ENCODE measurements at regions not wholly inside any gene's neighbourhood (a gene's known extent, or its start where the extent isn't known, plus 50 kb on each side); places are given as distances from the start of the nearest gene placed in this dataset.

DNA sequence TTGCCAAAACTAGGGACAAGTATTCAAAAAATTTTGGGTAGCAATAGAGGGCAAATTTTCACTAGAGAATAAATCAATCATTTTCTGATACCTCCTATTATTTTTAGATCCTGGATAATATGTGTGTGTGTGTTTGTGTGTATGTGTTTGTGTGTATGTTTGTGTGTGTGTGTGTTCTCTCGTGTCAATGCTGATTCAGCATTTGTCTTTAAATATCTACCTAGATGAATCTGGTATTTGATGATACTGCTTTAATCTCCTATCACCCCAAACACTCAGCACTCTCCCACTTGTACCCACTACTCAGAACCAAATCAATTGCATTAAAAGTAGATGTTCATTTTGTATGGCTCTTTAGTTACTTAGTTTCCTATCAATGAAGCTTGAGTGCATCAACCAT lies 101.3 kb upstream of the NPFFR2 start:
- no peak overlapping the region for H3K27ac ChIP-seq (ENCODE audit: low read length)
- no peaks in the 10 kb centered on the region for H3K4me1 ChIP-seq (ENCODE audit: control insufficient read depth, insufficient read depth, low read length)
- DNase-seq, result no peak
- H3K27me3 ChIP-seq (ENCODE audit: control insufficient read depth, insufficient read depth, low read length), result no peaks in the 10 kb centered on the region
- no CpG with 5 or more reads among the region's 1 CpG for WGBS (ENCODE audit: insufficient coverage, low lambda C conversion rate)
- no peaks in the 10 kb centered on the region for H3K36me3 ChIP-seq (ENCODE audit: control insufficient read depth, insufficient read depth, low read length)
- no peak overlapping the region for H3K4me3 ChIP-seq (ENCODE audit: low read length)
- no peaks in the 10 kb centered on the region for H3K9me3 ChIP-seq (ENCODE audit: control insufficient read depth, low read depth, low read length)

DNA sequence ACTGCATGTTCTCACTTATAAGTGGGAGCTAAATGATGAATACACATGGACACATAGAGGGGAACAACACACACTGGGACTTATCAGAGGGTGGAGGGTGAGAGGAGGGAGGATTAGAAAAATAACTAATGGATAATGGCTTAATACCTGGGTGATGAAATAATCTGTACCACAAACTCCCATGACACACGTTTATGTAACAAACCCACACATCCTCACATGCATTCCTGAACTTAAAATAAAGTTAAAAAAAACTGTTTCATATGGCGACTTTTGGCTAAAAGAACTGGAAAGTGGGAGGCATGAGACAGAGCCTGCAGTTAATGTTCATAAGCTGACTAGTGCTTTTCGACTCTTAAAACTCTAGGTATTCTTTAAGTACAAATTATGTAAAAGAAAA lies 98.9 kb upstream of the NPFFR2 start:
- no peaks in the 10 kb centered on the region for H3K36me3 ChIP-seq (ENCODE audit: control insufficient read depth, insufficient read depth, low read length)
- H3K27me3 ChIP-seq (ENCODE audit: control insufficient read depth, insufficient read depth, low read length), result no peaks in the 10 kb centered on the region
- no peak for DNase-seq
- no peak overlapping the region for H3K27ac ChIP-seq (ENCODE audit: low read length)
- H3K4me3 ChIP-seq (ENCODE audit: low read length), result no peak overlapping the region
- H3K4me1 ChIP-seq (ENCODE audit: control insufficient read depth, insufficient read depth, low read length), result no peaks in the 10 kb centered on the region
- 81% methylated on average over 2 of the region's 3 CpGs for whole genome bisulfite sequencing (ENCODE audit: insufficient coverage, low lambda C conversion rate)
- no peaks in the 10 kb centered on the region for H3K9me3 ChIP-seq (ENCODE audit: control insufficient read depth, low read depth, low read length)

DNA sequence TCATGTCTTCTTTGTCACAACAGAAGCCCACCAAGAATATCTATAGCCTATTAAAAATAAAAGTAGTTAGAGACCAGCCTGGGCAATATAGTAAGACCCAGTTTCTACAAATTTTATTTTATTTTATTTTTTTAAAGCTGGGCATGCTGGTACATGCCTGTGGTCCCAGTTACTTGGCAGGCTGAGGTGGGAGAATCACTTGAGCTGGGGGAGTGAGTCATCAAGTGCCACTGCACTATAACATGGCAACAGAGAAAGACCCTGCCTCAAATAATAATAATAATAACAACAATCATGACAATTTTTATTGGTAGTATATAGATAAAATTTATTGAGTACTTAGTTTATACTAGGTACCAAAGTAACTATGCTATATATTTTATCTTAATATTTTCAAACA lies 93.0 kb upstream of the NPFFR2 start:
- H3K27ac ChIP-seq (ENCODE audit: low read length), result no peak overlapping the region
- H3K4me3 ChIP-seq (ENCODE audit: low read length), result no peak overlapping the region
- DNase-seq, result no peak
- no peaks in the 10 kb centered on the region for H3K9me3 ChIP-seq (ENCODE audit: control insufficient read depth, low read depth, low read length)
- no peaks in the 10 kb centered on the region for H3K27me3 ChIP-seq (ENCODE audit: control insufficient read depth, insufficient read depth, low read length)
- H3K4me1 ChIP-seq (ENCODE audit: control insufficient read depth, insufficient read depth, low read length), result no peaks in the 10 kb centered on the region
- H3K36me3 ChIP-seq (ENCODE audit: control insufficient read depth, insufficient read depth, low read length), result no peaks in the 10 kb centered on the region

DNA sequence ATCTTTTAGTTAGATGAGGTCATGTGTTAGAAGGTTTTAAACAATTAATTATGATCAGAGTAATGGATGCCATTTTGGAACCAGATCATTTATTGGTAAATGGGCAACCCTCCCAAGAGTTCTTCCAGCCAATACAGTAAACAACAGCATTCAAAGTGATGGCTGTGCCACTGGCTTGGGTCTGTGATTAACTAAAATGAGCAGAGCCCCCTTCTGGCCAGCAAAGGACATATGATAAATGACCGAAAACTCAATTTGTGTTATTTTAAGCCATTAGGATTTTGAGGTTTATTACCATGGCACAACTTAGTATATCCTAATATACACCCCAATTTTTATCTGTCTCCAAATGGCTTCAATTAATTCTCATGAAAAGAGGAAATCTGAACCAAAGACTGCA lies 90.8 kb upstream of the NPFFR2 start:
- H3K4me1 ChIP-seq (ENCODE audit: control insufficient read depth, insufficient read depth, low read length), result no peaks in the 10 kb centered on the region
- DNase-seq, result peak; percentile 11 to 16
- H3K9me3 ChIP-seq (ENCODE audit: control insufficient read depth, low read depth, low read length), result peaks cover 4% of the 10 kb centered on the region
- WGBS (ENCODE audit: insufficient coverage, low lambda C conversion rate), result no CpG with 5 or more reads among the region's 1 CpG
- no peaks in the 10 kb centered on the region for H3K36me3 ChIP-seq (ENCODE audit: control insufficient read depth, insufficient read depth, low read length)
- no peak overlapping the region for H3K4me3 ChIP-seq (ENCODE audit: low read length)
- H3K27ac ChIP-seq (ENCODE audit: low read length), result no peak overlapping the region
- H3K27me3 ChIP-seq (ENCODE audit: control insufficient read depth, insufficient read depth, low read length), result no peaks in the 10 kb centered on the region

DNA sequence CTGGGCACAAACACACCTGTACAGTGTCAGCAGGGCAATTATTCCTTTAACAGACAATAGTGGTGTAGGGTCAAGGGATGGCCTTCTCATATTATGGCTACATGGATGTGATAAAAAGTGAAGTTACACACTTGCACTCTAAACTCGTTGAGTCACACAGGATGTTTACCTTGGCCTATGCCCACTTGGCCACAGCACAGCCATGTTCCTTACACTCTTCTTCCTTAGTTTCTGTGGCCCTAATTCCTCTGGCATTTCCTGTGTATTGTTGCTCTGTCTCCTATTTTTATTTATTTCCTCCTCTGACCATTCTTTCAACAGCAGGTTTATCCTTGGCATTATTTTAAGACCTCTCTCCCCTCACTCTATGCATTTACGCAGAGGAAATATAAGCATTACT lies 86.8 kb upstream of the NPFFR2 start:
- Histone ChIP-seq H3K9me3 (ENCODE audit: control insufficient read depth, low read depth, low read length) (peaks cover 4% of the 10 kb centered on the region), H3K27me3 (ENCODE audit: control insufficient read depth, insufficient read depth, low read length) (no peaks in the 10 kb centered on the region), H3K4me1 (ENCODE audit: control insufficient read depth, insufficient read depth, low read length) (no peaks in the 10 kb centered on the region), H3K27ac (ENCODE audit: low read length) (no peak overlapping the region), H3K4me3 (ENCODE audit: low read length) (no peak overlapping the region), H3K36me3 (ENCODE audit: control insufficient read depth, insufficient read depth, low read length) (no peaks in the 10 kb centered on the region)
- no CpG with 5 or more reads among the region's 2 CpGs for WGBS (ENCODE audit: insufficient coverage, low lambda C conversion rate)
- DNase-seq, result no peak

DNA sequence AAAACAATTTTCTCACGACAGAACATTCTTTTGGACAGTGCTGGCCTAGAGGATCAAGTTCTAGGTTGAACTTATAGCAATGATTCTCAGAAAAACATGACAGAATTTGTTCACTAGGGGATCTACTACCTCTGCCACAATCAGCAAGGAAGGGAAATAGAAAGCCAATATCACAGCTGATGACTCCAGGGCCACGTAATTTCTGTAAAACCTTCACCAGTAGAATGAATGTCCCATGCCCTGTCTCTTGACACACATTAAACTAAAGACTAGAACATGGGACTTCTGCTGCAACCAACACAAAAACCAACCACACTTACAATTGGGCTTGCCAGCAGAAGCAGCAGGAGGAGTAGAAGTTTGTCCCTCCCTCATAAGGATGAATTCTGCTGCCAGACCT lies 86.0 kb upstream of the NPFFR2 start:
- no peak overlapping the region for H3K4me3 ChIP-seq (ENCODE audit: low read length)
- H3K36me3 ChIP-seq (ENCODE audit: control insufficient read depth, insufficient read depth, low read length), result no peaks in the 10 kb centered on the region
- H3K27ac ChIP-seq (ENCODE audit: low read length), result no peak overlapping the region
- H3K9me3 ChIP-seq (ENCODE audit: control insufficient read depth, low read depth, low read length), result peaks cover 4% of the 10 kb centered on the region
- H3K27me3 ChIP-seq (ENCODE audit: control insufficient read depth, insufficient read depth, low read length), result no peaks in the 10 kb centered on the region
- WGBS (ENCODE audit: insufficient coverage, low lambda C conversion rate), result 0% methylated on average over 1 of the region's 2 CpGs
- no peaks in the 10 kb centered on the region for H3K4me1 ChIP-seq (ENCODE audit: control insufficient read depth, insufficient read depth, low read length)
- DNase-seq, result no peak

DNA sequence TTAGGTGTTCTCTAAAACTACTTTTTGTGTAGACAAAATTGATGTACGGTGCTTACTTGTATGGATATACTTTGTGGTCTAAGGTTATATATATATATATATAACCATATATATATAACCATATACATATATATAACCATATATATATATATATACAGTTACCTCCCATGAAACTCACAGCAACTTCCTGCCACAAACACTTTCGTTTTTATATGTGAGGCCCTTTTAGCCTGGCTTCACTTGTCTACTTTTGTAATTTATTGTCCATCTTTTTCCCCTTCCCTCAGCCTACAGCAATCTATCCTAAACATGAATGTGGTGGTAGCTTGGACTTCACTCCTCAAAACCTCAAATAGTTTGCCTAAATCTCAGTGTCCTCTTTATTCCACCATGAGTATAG lies 72.8 kb upstream of the NPFFR2 start:
- no peak overlapping the region for H3K4me3 ChIP-seq (ENCODE audit: low read length)
- no peaks in the 10 kb centered on the region for H3K9me3 ChIP-seq (ENCODE audit: control insufficient read depth, low read depth, low read length)
- H3K27me3 ChIP-seq (ENCODE audit: control insufficient read depth, insufficient read depth, low read length), result no peaks in the 10 kb centered on the region
- no peak for DNase-seq
- H3K27ac ChIP-seq (ENCODE audit: low read length), result no peak overlapping the region
- H3K36me3 ChIP-seq (ENCODE audit: control insufficient read depth, insufficient read depth, low read length), result no peaks in the 10 kb centered on the region
- WGBS (ENCODE audit: insufficient coverage, low lambda C conversion rate), result 60% methylated on average over 1 of the region's 2 CpGs
- no peaks in the 10 kb centered on the region for H3K4me1 ChIP-seq (ENCODE audit: control insufficient read depth, insufficient read depth, low read length)

DNA sequence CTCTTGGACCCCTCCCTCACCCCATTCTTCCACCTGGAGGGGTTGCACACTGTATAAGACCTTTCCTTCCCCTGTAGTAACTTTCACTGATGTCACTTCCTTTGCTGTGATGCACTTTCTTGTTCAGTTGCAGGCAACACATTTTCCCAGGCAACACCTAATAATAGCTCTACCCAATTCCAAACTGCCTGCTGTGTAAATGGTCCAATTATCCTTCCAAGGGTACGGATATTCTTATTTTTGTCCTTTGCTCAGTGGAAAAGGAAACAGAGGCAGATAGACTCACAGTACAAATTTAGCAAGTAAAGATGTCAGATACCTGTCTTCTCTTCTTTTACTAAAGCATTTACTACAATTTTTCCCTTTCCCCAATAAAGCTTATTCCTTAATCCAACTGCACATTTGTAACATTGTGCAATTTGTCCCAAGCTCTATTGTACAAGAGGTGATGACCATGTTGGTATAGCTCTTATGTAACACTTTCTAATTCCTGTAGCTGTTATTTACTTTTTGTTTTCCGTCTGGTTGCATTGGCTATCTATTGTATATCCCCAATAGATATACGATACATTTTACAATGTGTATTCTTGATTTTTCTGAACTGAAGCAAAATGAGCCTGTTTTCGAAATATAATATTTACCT lies 69.1 kb upstream of the NPFFR2 start:
- DNase-seq, result no peak
- Histone ChIP-seq H3K4me1 (ENCODE audit: control insufficient read depth, insufficient read depth, low read length) (no peaks in the 10 kb centered on the region), H3K4me3 (ENCODE audit: low read length) (no peak overlapping the region), H3K27ac (ENCODE audit: low read length) (no peak overlapping the region), H3K9me3 (ENCODE audit: control insufficient read depth, low read depth, low read length) (no peaks in the 10 kb centered on the region), H3K36me3 (ENCODE audit: control insufficient read depth, insufficient read depth, low read length) (no peaks in the 10 kb centered on the region), H3K27me3 (ENCODE audit: control insufficient read depth, insufficient read depth, low read length) (no peaks in the 10 kb centered on the region)
- WGBS (ENCODE audit: insufficient coverage, low lambda C conversion rate), result 86% methylated on average over 4 of the region's 4 CpGs

DNA sequence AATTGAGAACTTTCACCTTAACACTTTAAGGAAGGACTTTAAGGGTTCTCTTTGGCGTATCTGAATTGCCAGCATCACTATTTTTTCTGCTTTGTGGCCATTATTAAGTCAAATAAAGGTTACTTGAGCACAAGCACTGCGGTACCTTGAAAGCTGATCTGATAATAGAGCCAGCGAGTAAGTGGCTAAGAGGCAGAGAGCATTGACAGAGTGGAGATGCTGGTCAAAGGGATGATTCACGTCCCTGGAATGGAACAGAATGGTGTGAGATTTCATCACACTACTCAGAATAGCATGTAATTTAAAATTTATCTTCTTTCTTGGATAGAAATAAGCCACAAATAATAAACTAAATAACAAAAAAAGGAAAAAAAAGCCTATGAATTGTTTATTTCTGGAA lies 57.1 kb upstream of the NPFFR2 start:
- 80% methylated on average over 3 of the region's 4 CpGs for WGBS (ENCODE audit: insufficient coverage, low lambda C conversion rate)
- H3K36me3 ChIP-seq (ENCODE audit: control insufficient read depth, insufficient read depth, low read length), result no peaks in the 10 kb centered on the region
- H3K4me1 ChIP-seq (ENCODE audit: control insufficient read depth, insufficient read depth, low read length), result no peaks in the 10 kb centered on the region
- no peak for DNase-seq
- no peaks in the 10 kb centered on the region for H3K27me3 ChIP-seq (ENCODE audit: control insufficient read depth, insufficient read depth, low read length)
- H3K9me3 ChIP-seq (ENCODE audit: control insufficient read depth, low read depth, low read length), result no peaks in the 10 kb centered on the region
- H3K27ac ChIP-seq (ENCODE audit: low read length), result no peak overlapping the region
- H3K4me3 ChIP-seq (ENCODE audit: low read length), result no peak overlapping the region

DNA sequence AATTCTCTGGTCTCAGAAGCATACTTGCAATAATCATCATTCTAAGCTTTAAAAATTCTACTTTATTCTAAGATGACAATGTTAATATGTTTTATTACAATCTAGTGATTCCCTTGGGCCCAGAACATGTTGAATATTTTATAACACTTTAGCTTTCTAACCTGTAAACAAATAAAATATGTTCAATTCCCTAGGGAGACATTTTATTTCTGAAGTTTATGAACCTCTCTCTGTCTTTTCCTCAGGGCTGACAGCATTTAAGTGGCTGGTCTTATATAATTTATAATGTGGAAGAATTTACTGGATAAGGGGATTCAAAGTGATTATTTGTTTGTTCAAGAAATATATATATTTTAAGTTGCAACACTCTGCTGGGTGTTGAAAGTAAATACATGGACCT lies 55.3 kb upstream of the NPFFR2 start:
- H3K36me3 ChIP-seq (ENCODE audit: control insufficient read depth, insufficient read depth, low read length), result no peaks in the 10 kb centered on the region
- H3K4me3 ChIP-seq (ENCODE audit: low read length), result no peak overlapping the region
- no peak for DNase-seq
- H3K9me3 ChIP-seq (ENCODE audit: control insufficient read depth, low read depth, low read length), result no peaks in the 10 kb centered on the region
- H3K27ac ChIP-seq (ENCODE audit: low read length), result no peak overlapping the region
- H3K27me3 ChIP-seq (ENCODE audit: control insufficient read depth, insufficient read depth, low read length), result no peaks in the 10 kb centered on the region
- no peaks in the 10 kb centered on the region for H3K4me1 ChIP-seq (ENCODE audit: control insufficient read depth, insufficient read depth, low read length)

DNA sequence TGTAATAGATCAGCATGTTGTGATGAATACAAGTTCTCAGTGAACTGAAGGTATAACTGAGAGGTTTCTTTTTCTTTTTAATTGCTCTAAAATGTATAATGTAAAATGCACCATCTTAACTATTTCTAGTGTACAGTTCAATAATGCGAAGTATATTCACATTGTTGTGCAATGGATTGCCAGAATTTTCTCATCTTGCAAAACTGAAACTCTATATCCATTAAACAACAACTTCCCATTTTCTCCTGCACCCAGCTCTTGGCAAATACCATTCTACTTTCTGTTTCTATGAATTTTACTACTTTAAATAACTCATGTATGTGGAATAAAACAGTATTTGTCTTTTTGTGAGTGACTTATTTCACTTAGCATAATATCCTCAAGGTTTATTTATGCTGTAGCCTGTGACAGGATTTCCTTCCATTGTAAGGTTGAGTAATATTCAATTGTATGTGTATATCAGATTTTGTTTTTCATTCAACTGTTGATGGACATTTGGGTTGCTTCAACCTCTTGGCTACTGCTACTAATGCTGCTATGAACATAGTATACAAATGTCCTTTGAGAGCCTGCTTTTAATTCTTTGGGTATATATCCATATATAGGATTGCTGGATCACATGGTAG lies 53.5 kb upstream of the NPFFR2 start:
- WGBS (ENCODE audit: insufficient coverage, low lambda C conversion rate), result no CpG with 5 or more reads among the region's 1 CpG
- no peak overlapping the region for H3K27ac ChIP-seq (ENCODE audit: low read length)
- no peaks in the 10 kb centered on the region for H3K36me3 ChIP-seq (ENCODE audit: control insufficient read depth, insufficient read depth, low read length)
- no peaks in the 10 kb centered on the region for H3K4me1 ChIP-seq (ENCODE audit: control insufficient read depth, insufficient read depth, low read length)
- no peak for DNase-seq
- no peak overlapping the region for H3K4me3 ChIP-seq (ENCODE audit: low read length)
- H3K27me3 ChIP-seq (ENCODE audit: control insufficient read depth, insufficient read depth, low read length), result no peaks in the 10 kb centered on the region
- H3K9me3 ChIP-seq (ENCODE audit: control insufficient read depth, low read depth, low read length), result no peaks in the 10 kb centered on the region
